Upper lobe of right lung (tissue), 1 donor: ENCODE measurements at regions not wholly inside any gene's neighbourhood (a gene's known extent, or its start where the extent isn't known, plus 50 kb on each side); places are given as distances from the start of the nearest gene placed in this dataset.
A peak's percentile ranks its signal among the peaks of the same experiment; 100 is the strongest.
"Not testable (repeated sequence)": the region's sequence is repeated elsewhere in the genome, so short reads cannot be mapped to it uniquely, and the experiment has no call there.

Experiments
- ATAC-seq: fragments of 200-7000 bp; cut with Tn5 transposase; one replicate; pipeline ENCODE4 v1.9.1; 2020; ENCODE audit warnings: mild to moderate bottlenecking, moderate library complexity
- DNase-seq: peaks from one replicate; pipeline ENCODE4 v3.0.0-alpha.2; 2020
- H3K27ac ChIP-seq: fragments of 200-600 bp; one replicate; pipeline ENCODE4 v1.8.0; 2022
- H3K27me3 ChIP-seq: fragments of 200-600 bp; one replicate; pipeline ENCODE4 v1.8.0; 2022; ENCODE audit warnings: mild to moderate bottlenecking
- H3K36me3 ChIP-seq: fragments of 200-600 bp; one replicate; pipeline ENCODE4 v1.8.0; 2022
- H3K4me1 ChIP-seq: fragments of 200-600 bp; one replicate; pipeline ENCODE4 v1.8.0; 2022
- H3K4me3 ChIP-seq: fragments of 200-600 bp; one replicate; pipeline ENCODE4 v1.8.0; 2022; ENCODE audit warnings: mild to moderate bottlenecking
- H3K9me3 ChIP-seq: fragments of 200-600 bp; one replicate; pipeline ENCODE4 v1.8.0; 2022
- CTCF ChIP-seq: fragments of 200-600 bp; IDR thresholded peaks from one replicate; pipeline ENCODE4 v1.8.0; 2022; ENCODE audit warnings: antibody characterized with exemption
- intact Hi-C: fragments of 100-400 bp; cut with DNase I; formaldehyde crosslinking; loops from one replicate; pipeline ENCODE4 v1.11.0; 2022
- donor health status: DM: no; HTN: yes; CAD: no; lungs with severe emphysema.

GRCh38 chr1:55444667-55445066 is 229.5 kb upstream of the USP24 start:
- no peak for TF ChIP-seq CTCF
- ATAC-seq: no peak
- no peak for DNase-seq
- intact Hi-C loops: no loop called here
- H3K36me3 ChIP-seq: no peaks in the 10 kb centered on the region
- H3K4me1 ChIP-seq: no peaks in the 10 kb centered on the region
- H3K27me3 ChIP-seq: no peaks in the 10 kb centered on the region
- H3K27ac ChIP-seq: peak overlapping the region; percentile 33
- no peak overlapping the region for H3K4me3 ChIP-seq
- H3K9me3 ChIP-seq: no peaks in the 10 kb centered on the region

GRCh38 chr1:55443175-55443915 is 228.2 kb upstream of the USP24 start:
- no peak overlapping the region for H3K4me3 ChIP-seq
- no peaks in the 10 kb centered on the region for H3K27me3 ChIP-seq
- DNase-seq: peak; percentile 71
- no peaks in the 10 kb centered on the region for H3K4me1 ChIP-seq
- intact Hi-C loops: no loop called here
- H3K9me3 ChIP-seq: no peaks in the 10 kb centered on the region
- ATAC-seq: peak; percentile 94
- TF ChIP-seq CTCF: no peak
- H3K27ac ChIP-seq: peak overlapping the region; percentile 33
- H3K36me3 ChIP-seq: no peaks in the 10 kb centered on the region

- no peaks in the 10 kb centered on the region for H3K27me3 ChIP-seq
- H3K4me1 ChIP-seq: no peaks in the 10 kb centered on the region
- no peaks in the 10 kb centered on the region for H3K9me3 ChIP-seq
- H3K36me3 ChIP-seq: no peaks in the 10 kb centered on the region
- TF ChIP-seq CTCF: no peak
- no peak for ATAC-seq
- intact Hi-C loops: no loop called here
- no peak overlapping the region for H3K27ac ChIP-seq
- no peak for DNase-seq
- H3K4me3 ChIP-seq: no peak overlapping the region
These were observed 226.3 kb upstream of the USP24 start for GRCh38 chr1:55441489-55441888.

- no peak for ATAC-seq
- intact Hi-C loops: no loop called here
- Histone ChIP-seq H3K36me3 (no peaks in the 10 kb centered on the region), H3K27ac (no peak overlapping the region), H3K27me3 (no peaks in the 10 kb centered on the region), H3K4me3 (no peak overlapping the region), H3K9me3 (no peaks in the 10 kb centered on the region), H3K4me1 (no peaks in the 10 kb centered on the region)
- DNase-seq: no peak
- no peak for TF ChIP-seq CTCF
These were observed 222.5 kb upstream of the USP24 start for GRCh38 chr1:55437692-55438091.

- H3K27ac ChIP-seq, DNase-seq, intact Hi-C loops, H3K9me3 ChIP-seq, H3K27me3 ChIP-seq, H3K36me3 ChIP-seq, H3K4me3 ChIP-seq, ATAC-seq: not testable (repeated sequence)
- peaks cover 27% of the 10 kb centered on the region for H3K4me1 ChIP-seq
These were observed 215.6 kb upstream of the USP24 start for GRCh38 chr1:55430720-55431119.

- intact Hi-C loops, H3K27me3 ChIP-seq, ATAC-seq, H3K36me3 ChIP-seq, H3K4me3 ChIP-seq, H3K9me3 ChIP-seq, DNase-seq: not testable (repeated sequence)
- Histone ChIP-seq H3K4me1 (peaks cover 27% of the 10 kb centered on the region), H3K27ac (peak overlapping the region; percentile 67)
These were observed 215.0 kb upstream of the USP24 start for GRCh38 chr1:55430206-55430605.
